ENCODE measurements at regions not wholly inside any gene's neighbourhood (a gene's known extent, or its start where the extent isn't known, plus 50 kb on each side); places are given as distances from the start of the nearest gene placed in this dataset.

DNA sequence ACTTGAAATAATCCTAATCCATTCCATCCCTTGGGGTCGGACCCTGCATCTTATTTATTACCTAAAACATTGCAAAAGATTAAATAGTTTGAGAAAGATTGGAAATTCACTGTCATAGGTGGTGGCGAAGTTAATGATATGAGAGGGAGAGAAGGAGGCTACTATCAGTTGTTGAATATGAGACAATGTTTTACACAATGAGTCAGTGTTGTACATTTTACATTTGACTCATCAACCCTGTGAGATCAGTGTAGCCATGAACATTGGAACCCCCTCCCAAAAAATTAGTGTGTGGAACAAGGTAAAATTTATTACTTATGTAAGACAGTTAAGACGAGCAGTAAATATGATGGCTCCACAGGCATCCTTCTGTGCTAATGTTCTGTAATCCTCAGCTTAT is 384.3 kb downstream of the MCTP2 start (continued):
- TF ChIP-seq USF2 (IDR thresholded peaks at IDR 0.05; ENCODE audit: low read length) (no peak), EP300 (IDR thresholded peaks at IDR 0.05; ENCODE audit: borderline replicate concordance in 1 of 2, low read depth in 2 of 2, low read length in 2 of 2) (no peak), BCL11A (IDR thresholded peaks at IDR 0.05; ENCODE audit: low read depth in 2 of 2, low read length in 2 of 2) (no peak), PHF8 (conservative IDR thresholded peaks at IDR 0.05; ENCODE audit: low read depth, low read length) (no peak), HDAC2 (IDR thresholded peaks at IDR 0.05; ENCODE audit: borderline replicate concordance in 1 of 2, low read depth in 2 of 2, low read length in 2 of 2) (no peak)

Measured in H1 (cell line).